SK-N-SH treated with all-trans-retinoic acid at 6 μM for 48 hours (cell line): ENCODE measurements at regions not wholly inside any gene's neighbourhood (a gene's known extent, or its start where the extent isn't known, plus 50 kb on each side); places are given as distances from the start of the nearest gene placed in this dataset.
"Not testable (repeated sequence)": the region's sequence is repeated elsewhere in the genome, so short reads cannot be mapped to it uniquely, and the experiment has no call there.

Experiments
- ATAC-seq: fragments of 200-7000 bp; cut with Tn5 transposase; 3 replicates; pipeline ENCODE4 v1.9.1; 2020; ENCODE audit warnings: mild to moderate bottlenecking, moderate library complexity
- ARNTL ChIP-seq: fragments of 450-650 bp; formaldehyde crosslinking; IDR thresholded peaks from 2 replicates; pipeline ENCODE4 v1.5.0; 2020; ENCODE audit warnings: low read depth, mild to moderate bottlenecking, moderate library complexity, borderline replicate concordance
- BACH2 ChIP-seq: fragments of 250-450 bp; sonication (Bioruptor Pico); IDR thresholded peaks from 2 replicates; pipeline ENCODE4 v1.9.0; 2021; ENCODE audit warnings: mild to moderate bottlenecking, borderline replicate concordance
- CREB5 ChIP-seq: fragments of 250-450 bp; sonication (Bioruptor Pico); IDR thresholded peaks from 2 replicates; pipeline ENCODE4 v1.5.1; 2020; ENCODE audit warnings: low read depth, mild to moderate bottlenecking, moderate library complexity
- CSDC2 ChIP-seq: fragments of 250-450 bp; sonication (Bioruptor Pico); IDR thresholded peaks from 2 replicates; pipeline ENCODE4 v1.5.0; 2020; ENCODE audit warnings: mild to moderate bottlenecking, moderate library complexity
- GLIS3 ChIP-seq: fragments of 250-450 bp; sonication (Bioruptor Pico); IDR thresholded peaks from 2 replicates; pipeline ENCODE4 v1.5.0; 2020; ENCODE audit warnings: mild to moderate bottlenecking, moderate library complexity
- ISL1 ChIP-seq: fragments of 250-450 bp; sonication (Bioruptor Pico); IDR thresholded peaks from 2 replicates; pipeline ENCODE4 v2.1.2; 2022; ENCODE audit warnings: mild to moderate bottlenecking, moderate library complexity
- OSR1 ChIP-seq: fragments of 250-450 bp; sonication (Bioruptor Pico); IDR thresholded peaks from 2 replicates; pipeline ENCODE4 v1.8.0; 2022; ENCODE audit warnings: moderate library complexity, mild to moderate bottlenecking, inconsistent platforms
- PATZ1 ChIP-seq: fragments of 250-450 bp; sonication (Bioruptor Pico); IDR thresholded peaks from 2 replicates; pipeline ENCODE4 v1.8.0; 2020; ENCODE audit warnings: mild to moderate bottlenecking, moderate library complexity, borderline replicate concordance
- POU6F1 ChIP-seq: fragments of 250-450 bp; sonication (Bioruptor Pico); IDR thresholded peaks from 2 replicates; pipeline ENCODE4 v1.8.0; 2021; ENCODE audit warnings: low read depth, mild to moderate bottlenecking, moderate library complexity, borderline replicate concordance
- PPARA ChIP-seq: fragments of 250-450 bp; sonication (Bioruptor Pico); IDR thresholded peaks from 2 replicates; pipeline ENCODE4 v1.5.0; 2020; ENCODE audit warnings: mild to moderate bottlenecking, borderline replicate concordance
- RARB ChIP-seq: fragments of 250-450 bp; sonication (Bioruptor Pico); IDR thresholded peaks from 2 replicates; pipeline ENCODE4 v1.8.0; 2021; ENCODE audit warnings: mild to moderate bottlenecking, moderate library complexity
- SNAI2 ChIP-seq: fragments of 250-450 bp; sonication (Bioruptor Pico); IDR thresholded peaks from 2 replicates; pipeline ENCODE4 v1.5.0; 2020; ENCODE audit warnings: mild to moderate bottlenecking, moderate library complexity
- TSHZ2 ChIP-seq: fragments of 250-450 bp; sonication (Bioruptor Pico); IDR thresholded peaks from 2 replicates; pipeline ENCODE4 v1.5.0; 2020; ENCODE audit warnings: mild to moderate bottlenecking, moderate library complexity
- ZC3H10 ChIP-seq: fragments of 250-450 bp; sonication (Bioruptor Pico); IDR thresholded peaks from 2 replicates; pipeline ENCODE4 v1.5.1; 2021; ENCODE audit warnings: mild to moderate bottlenecking, moderate library complexity
- ZFP30 ChIP-seq: fragments of 450-650 bp; formaldehyde crosslinking; IDR thresholded peaks from 2 replicates; pipeline ENCODE4 v1.5.0; 2022; ENCODE audit warnings: mild to moderate bottlenecking, moderate library complexity
- ZNF565 ChIP-seq: fragments of 450-650 bp; formaldehyde crosslinking; conservative IDR thresholded peaks from 2 replicates; pipeline ENCODE4 v1.5.0; 2020; ENCODE audit warnings: low read depth, mild to moderate bottlenecking, moderate library complexity
- ZNF70 ChIP-seq: fragments of 450-650 bp; formaldehyde crosslinking; IDR thresholded peaks from 2 replicates; pipeline ENCODE4 v1.5.0; 2020; ENCODE audit warnings: mild to moderate bottlenecking, moderate library complexity
- ZNF8 ChIP-seq: fragments of 450-650 bp; formaldehyde crosslinking; IDR thresholded peaks from 2 replicates; pipeline ENCODE4 v1.5.0; 2020; ENCODE audit warnings: mild to moderate bottlenecking, moderate library complexity

- TF ChIP-seq CSDC2: no peak
- no peak for TF ChIP-seq SNAI2 (CRISPR knock-in tag)
- TF ChIP-seq, all 23 proteins: peak for 0
These were observed 78.4 kb downstream of the KATNIP start (continued) for GRCh38 chr16:27628241-27628942.

- ATAC-seq: not testable (repeated sequence)
These were observed 79.1 kb downstream of the KATNIP start for GRCh38 chr16:27628943-27629462.

GRCh38 chr16:27632216-27632615, 82.3 kb downstream of the KATNIP start:
- no peak for ATAC-seq
- no peak for TF ChIP-seq GLIS3 (CRISPR knock-in tag)
- TF ChIP-seq TSHZ2: no peak
- no peak for TF ChIP-seq CSDC2
- no peak for TF ChIP-seq ISL1 (CRISPR knock-in tag)
- no peak for TF ChIP-seq PATZ1 (CRISPR knock-in tag)
- no peak for TF ChIP-seq RARB (CRISPR knock-in tag)
- no peak for TF ChIP-seq CREB5
- no peak for TF ChIP-seq ARNTL

GRCh38 chr16:27633221-27633620, 83.3 kb downstream of the KATNIP start:
- no peak for ATAC-seq
- TF ChIP-seq CREB5: no peak
- TF ChIP-seq ZNF565 (CRISPR knock-in tag): no peak
- no peak for TF ChIP-seq SNAI2 (CRISPR knock-in tag)
- TF ChIP-seq ZNF8 (CRISPR knock-in tag): no peak
- no peak for TF ChIP-seq BACH2 (CRISPR knock-in tag)
- TF ChIP-seq PATZ1 (CRISPR knock-in tag): no peak
- TF ChIP-seq ZC3H10 (CRISPR knock-in tag): no peak
- TF ChIP-seq ARNTL: no peak
- no peak for TF ChIP-seq ZNF70 (CRISPR knock-in tag)
- TF ChIP-seq ISL1 (CRISPR knock-in tag): no peak
- TF ChIP-seq POU6F1 (CRISPR knock-in tag): no peak
- no peak for TF ChIP-seq OSR1 (CRISPR knock-in tag)
- no peak for TF ChIP-seq RARB (CRISPR knock-in tag)
- no peak for TF ChIP-seq PPARA (CRISPR knock-in tag)
- no peak for TF ChIP-seq CSDC2
- TF ChIP-seq ZFP30 (CRISPR knock-in tag): no peak
- no peak for TF ChIP-seq GLIS3 (CRISPR knock-in tag)
